Adrenal gland (tissue), 9 donors: ENCODE measurements at regions not wholly inside any gene's neighbourhood (a gene's known extent, or its start where the extent isn't known, plus 50 kb on each side); places are given as distances from the start of the nearest gene placed in this dataset.
A peak's percentile ranks its signal among the peaks of the same experiment; 100 is the strongest.

Source experiments
- DNase-seq, 7 donors: peaks; one replicate each; pipeline ENCODE4 v3.0.0-alpha.2; 2019 to 2020
- H3K27ac ChIP-seq, 5 donors: fragments of 200-600 bp; sonication (generic) in 4 of 5; 1 replicate in 3 of 5; 2 replicates in 2 of 5; pipeline versions ENCODE4 v1.5.1 to v1.8.0; 2016 to 2020; ENCODE audit warnings: mild to moderate bottlenecking in 1 of 5
- H3K27me3 ChIP-seq: fragments of 200-600 bp; 2 replicates; pipeline ENCODE4 v1.8.0; 2021
- H3K36me3 ChIP-seq, 2 donors: fragments of 200-600 bp; replicated peaks in 1 of 2; 1 replicate in 1 of 2; 2 replicates in 1 of 2; pipeline versions ENCODE4 v1.5.1 to v1.8.0; 2018 to 2022
- H3K4me1 ChIP-seq, 2 donors: fragments of 200-600 bp; replicated peaks in 1 of 2; 1 replicate in 1 of 2; 2 replicates in 1 of 2; pipeline versions ENCODE4 v1.5.1 to v1.8.0; 2018 to 2021
- H3K4me3 ChIP-seq, 4 donors: fragments of 200-600 bp; sonication (generic) in 3 of 4; one replicate each; pipeline ENCODE4 v1.5.1; 2016 to 2018
- H3K9me3 ChIP-seq, 3 donors: fragments of 200-600 bp; sonication (generic) in 1 of 3; replicated peaks in 1 of 3; 1 replicate in 2 of 3; 2 replicates in 1 of 3; pipeline versions ENCODE4 v1.5.1 to v1.8.0; 2016 to 2021
- CTCF ChIP-seq, 6 experiments: fragments of 450-650 bp in 4 of 6; fragments of 200-600 bp in 2 of 6; sonication (generic) in 1 of 6; IDR thresholded peaks; 1 replicate in 5 of 6; 2 replicates in 1 of 6; pipeline versions ENCODE4 v1.5.1 to v1.8.0; 2016 to 2021; ENCODE audit warnings: antibody characterized with exemption in 6 of 6, mild to moderate bottlenecking in 2 of 6, moderate library complexity in 1 of 6
- POLR2A ChIP-seq, 2 donors: fragments of 450-650 bp; IDR thresholded peaks; one replicate each; pipeline ENCODE4 v1.6.1; 2017; ENCODE audit warnings: antibody characterized with exemption in 2 of 2, mild to moderate bottlenecking in 2 of 2, moderate library complexity in 1 of 2
- whole genome bisulfite sequencing, 4 donors: extraction: QIAGEN DNeasy Blood & Tissue Kit in 2 of 4; methylation state at CpG; one replicate each; pipeline versions ENCODE4 v1.1.5 to v1.1.7; 2013 to 2017; 5-methylcytosine and 5-hydroxymethylcytosine counted together
- intact Hi-C, 2 donors: fragments of 100-400 bp; cut with DNase I; formaldehyde crosslinking; loops; one replicate each; pipeline versions ENCODE4 v1.14.1 to v1.15.0; 2022 to 2023
- donor health status: healthy with polysubstance abuse.
- donor health status: Bipolar disorder and iron deficiency.
- donor health status: DM: yes; HTN: yes; CAD: no.
- donor health status: DM: no; HTN: no; CAD: no.
- donor health status: DM: no; HTN: no; CAD: no.

- H3K36me3 ChIP-seq = no peaks in the 10 kb centered on the region
- H3K4me1 ChIP-seq = no peaks in the 10 kb centered on the region
- H3K4me3 ChIP-seq = no peak overlapping the region
- intact Hi-C loops = no loop called here
- TF ChIP-seq POLR2A (IDR thresholded peaks at IDR 0.05) (no peak), CTCF (IDR thresholded peaks at IDR 0.05) (no peak)
- WGBS, 4 donors = 62 to 68% (median 63%) methylated on average over 12 of the region's 12 CpGs
- no peak for DNase-seq
- no peak overlapping the region for H3K27ac ChIP-seq
- no peaks in the 10 kb centered on the region for H3K27me3 ChIP-seq
- no peaks in the 10 kb centered on the region for H3K9me3 ChIP-seq
These were observed 946.9 kb upstream of the SOX11 start for GRCh38 chr2:4745056-4745991.

- no peak for DNase-seq
- intact Hi-C loops = no loop called here
- WGBS, 4 donors = 78 to 81% (median 78%) methylated on average over 4 of the region's 4 CpGs
These were observed 938.5 kb upstream of the SOX11 start for GRCh38 chr2:4753721-4754120.

GRCh38 chr2:4762951-4763376 lies 929.2 kb upstream of the SOX11 start:
- WGBS, 4 donors = 1 to 5% (median 4%) methylated on average over 4 of the region's 4 CpGs
- no peaks in the 10 kb centered on the region for H3K27me3 ChIP-seq
- H3K27ac ChIP-seq = no peak overlapping the region
- intact Hi-C loops = no loop called here
- H3K9me3 ChIP-seq = no peaks in the 10 kb centered on the region
- H3K4me1 ChIP-seq = no peaks in the 10 kb centered on the region
- no peaks in the 10 kb centered on the region for H3K36me3 ChIP-seq
- no peak overlapping the region for H3K4me3 ChIP-seq
- peak in 5 of 7 donors; percentile 18 to 60 (median 36) for DNase-seq
- peak in 3 of 6 experiments; percentile 26 to 37 (median 31) for TF ChIP-seq CTCF (IDR thresholded peaks at IDR 0.05)
- TF ChIP-seq POLR2A (IDR thresholded peaks at IDR 0.05) = no peak

More at GRCh38 chr2:4753721-4754120, 938.5 kb upstream of the SOX11 start:
- Histone ChIP-seq H3K4me1 (no peaks in the 10 kb centered on the region), H3K36me3 (no peaks in the 10 kb centered on the region), H3K9me3 (no peaks in the 10 kb centered on the region), H3K4me3 (no peak overlapping the region), H3K27me3 (no peaks in the 10 kb centered on the region), H3K27ac (no peak overlapping the region)
- no peak for TF ChIP-seq CTCF (IDR thresholded peaks at IDR 0.05)
- no peak for TF ChIP-seq POLR2A (IDR thresholded peaks at IDR 0.05)

GRCh38 chr2:4765787-4766530 lies 926.2 kb upstream of the SOX11 start:
- Histone ChIP-seq H3K36me3 (no peaks in the 10 kb centered on the region), H3K9me3 (no peaks in the 10 kb centered on the region), H3K4me1 (no peaks in the 10 kb centered on the region), H3K4me3 (no peak overlapping the region), H3K27ac (no peak overlapping the region), H3K27me3 (no peaks in the 10 kb centered on the region)
- TF ChIP-seq CTCF (IDR thresholded peaks at IDR 0.05) (no peak), POLR2A (IDR thresholded peaks at IDR 0.05) (no peak)
- no peak for DNase-seq
- 68 to 75% (median 70%) methylated on average over 16 of the region's 16 CpGs for WGBS, 4 donors
- intact Hi-C loops = no loop called here
